ENCODE measurements at regions not wholly inside any gene's neighbourhood (a gene's known extent, or its start where the extent isn't known, plus 50 kb on each side); places are given as distances from the start of the nearest gene placed in this dataset.
A peak's percentile ranks its signal among the peaks of the same experiment; 100 is the strongest.

DNA sequence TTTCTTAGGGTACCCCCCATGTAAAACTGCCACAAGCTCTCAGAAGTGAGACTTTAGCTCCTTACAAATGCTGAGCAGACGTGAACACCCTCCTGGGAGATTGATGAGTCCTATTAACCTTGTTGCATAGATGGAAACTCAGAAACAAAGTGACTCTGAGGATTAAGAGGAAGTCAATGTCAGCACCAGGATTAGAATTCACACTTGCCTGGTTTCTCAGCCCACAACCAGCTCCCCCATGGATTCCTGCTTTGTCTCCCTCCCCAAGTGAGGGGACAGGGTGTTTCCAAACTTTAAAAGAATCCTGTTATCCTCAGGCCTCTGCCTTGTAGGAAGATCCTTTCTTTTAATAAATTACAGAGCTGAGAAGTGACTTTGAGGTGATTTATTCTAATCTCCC lies 324.4 kb downstream of the NDFIP2 start:
- Mint-ChIP-seq H3K4me3 (no peak overlapping the region), H3K36me3 (ENCODE audit: low read depth) (no peaks in the 10 kb centered on the region), H3K27me3 (ENCODE audit: low read depth) (peaks cover 8% of the 10 kb centered on the region), H3K9me3 (no peaks in the 10 kb centered on the region), H3K27ac (no peak overlapping the region), H3K4me1 (peaks cover 51% of the 10 kb centered on the region)
- TF ChIP-seq, protein P1, sequence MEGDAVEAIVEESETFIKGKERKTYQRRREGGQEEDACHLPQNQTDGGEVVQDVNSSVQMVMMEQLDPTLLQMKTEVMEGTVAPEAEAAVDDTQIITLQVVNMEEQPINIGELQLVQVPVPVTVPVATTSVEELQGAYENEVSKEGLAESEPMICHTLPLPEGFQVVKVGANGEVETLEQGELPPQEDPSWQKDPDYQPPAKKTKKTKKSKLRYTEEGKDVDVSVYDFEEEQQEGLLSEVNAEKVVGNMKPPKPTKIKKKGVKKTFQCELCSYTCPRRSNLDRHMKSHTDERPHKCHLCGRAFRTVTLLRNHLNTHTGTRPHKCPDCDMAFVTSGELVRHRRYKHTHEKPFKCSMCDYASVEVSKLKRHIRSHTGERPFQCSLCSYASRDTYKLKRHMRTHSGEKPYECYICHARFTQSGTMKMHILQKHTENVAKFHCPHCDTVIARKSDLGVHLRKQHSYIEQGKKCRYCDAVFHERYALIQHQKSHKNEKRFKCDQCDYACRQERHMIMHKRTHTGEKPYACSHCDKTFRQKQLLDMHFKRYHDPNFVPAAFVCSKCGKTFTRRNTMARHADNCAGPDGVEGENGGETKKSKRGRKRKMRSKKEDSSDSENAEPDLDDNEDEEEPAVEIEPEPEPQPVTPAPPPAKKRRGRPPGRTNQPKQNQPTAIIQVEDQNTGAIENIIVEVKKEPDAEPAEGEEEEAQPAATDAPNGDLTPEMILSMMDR (IDR thresholded peaks at IDR 0.05; ENCODE audit: unreplicated experiment in 3 of 3): no peak

DNA sequence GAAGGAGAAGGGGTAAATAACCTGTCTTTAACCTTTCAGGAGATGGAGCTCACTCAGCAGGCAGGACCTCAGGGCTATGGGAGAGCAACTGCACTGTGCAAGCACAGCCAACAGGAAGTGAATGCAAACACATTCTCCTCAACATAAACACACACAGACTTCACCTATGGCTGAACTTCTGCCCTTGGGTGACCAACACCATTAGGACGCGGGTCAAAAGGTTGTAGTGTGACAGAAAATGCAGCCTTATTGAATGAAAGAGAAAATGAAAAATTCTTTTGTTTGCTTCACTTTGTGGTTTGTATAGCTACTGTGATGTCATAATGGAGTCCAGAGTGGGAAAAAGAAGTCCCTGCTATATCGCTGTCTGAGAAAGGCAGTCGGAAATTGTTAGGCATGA lies 323.0 kb downstream of the NDFIP2 start:
- no peaks in the 10 kb centered on the region for H3K9me3 Mint-ChIP-seq
- H3K36me3 Mint-ChIP-seq (ENCODE audit: low read depth): no peaks in the 10 kb centered on the region
- peaks cover 57% of the 10 kb centered on the region for H3K4me1 Mint-ChIP-seq
- TF ChIP-seq, protein P1 (IDR thresholded peaks at IDR 0.05; ENCODE audit: unreplicated experiment in 3 of 3): no peak
- peaks cover 8% of the 10 kb centered on the region for H3K27me3 Mint-ChIP-seq (ENCODE audit: low read depth)
- no peak overlapping the region for H3K27ac Mint-ChIP-seq
- no peak overlapping the region for H3K4me3 Mint-ChIP-seq

DNA sequence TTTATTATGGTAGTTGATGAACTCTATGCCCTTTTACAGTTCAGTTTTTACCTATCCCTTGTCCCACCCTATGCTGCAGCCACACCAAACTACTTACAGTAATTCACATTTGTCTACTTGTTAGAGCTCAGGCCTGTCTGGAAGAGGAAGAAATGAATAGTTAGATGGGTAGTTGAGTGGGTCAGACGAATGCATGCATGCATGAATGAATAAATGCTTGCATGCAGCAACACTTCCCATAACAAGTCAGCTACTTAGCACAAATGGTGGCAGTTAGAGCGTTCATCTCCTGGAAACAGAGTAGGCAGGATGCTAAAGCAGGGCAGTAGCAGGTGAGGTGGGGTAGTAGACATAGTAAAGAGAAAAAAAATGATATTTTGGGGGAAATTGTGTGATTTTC lies 322.3 kb downstream of the NDFIP2 start:
- Mint-ChIP-seq H3K9me3 (no peaks in the 10 kb centered on the region), H3K27me3 (ENCODE audit: low read depth) (peaks cover 8% of the 10 kb centered on the region), H3K4me3 (no peak overlapping the region), H3K27ac (peak overlapping the region in 1 of 3 experiments; percentile 11), H3K4me1 (peaks cover 60% of the 10 kb centered on the region), H3K36me3 (ENCODE audit: low read depth) (no peaks in the 10 kb centered on the region)
- TF ChIP-seq, protein P1 (IDR thresholded peaks at IDR 0.05; ENCODE audit: unreplicated experiment in 3 of 3): no peak

DNA sequence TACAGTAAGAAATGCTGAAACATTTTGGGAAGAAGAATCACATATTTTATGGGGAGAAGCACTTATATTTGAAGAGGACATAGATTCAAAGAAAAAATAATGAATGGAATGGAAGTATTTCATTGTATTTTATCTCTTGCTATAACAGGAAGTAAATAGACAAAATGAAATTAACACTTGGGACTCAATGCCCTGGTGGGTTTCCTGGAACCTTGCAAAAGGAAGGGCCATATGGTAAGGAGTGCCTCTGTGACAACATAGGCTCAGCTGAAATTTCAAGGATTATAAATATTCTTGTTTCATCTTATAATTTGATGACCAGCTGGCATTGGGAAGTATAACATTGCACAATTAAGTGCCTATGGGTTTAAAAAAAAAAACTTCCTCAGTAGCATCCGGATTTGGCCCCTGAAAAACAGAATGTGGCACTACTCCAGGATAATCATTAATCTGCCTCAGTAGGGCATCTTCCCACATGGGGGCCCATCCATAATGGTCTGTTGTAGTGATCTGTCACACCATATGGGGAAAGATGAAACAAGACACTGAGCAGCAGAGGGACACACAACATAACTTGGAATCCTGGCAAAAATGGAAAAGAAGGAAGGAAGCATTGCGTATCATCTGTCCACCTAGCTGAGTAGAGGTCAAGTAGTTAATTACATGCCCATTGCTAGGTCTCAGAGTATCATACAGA lies 321.6 kb downstream of the NDFIP2 start:
- Mint-ChIP-seq H3K4me3 (no peak overlapping the region), H3K36me3 (ENCODE audit: low read depth) (no peaks in the 10 kb centered on the region), H3K27me3 (ENCODE audit: low read depth) (peaks cover 8% of the 10 kb centered on the region), H3K4me1 (peaks cover 60% of the 10 kb centered on the region), H3K27ac (peak overlapping the region in 1 of 3 experiments; percentile 11), H3K9me3 (no peaks in the 10 kb centered on the region)
- TF ChIP-seq, protein P1 (IDR thresholded peaks at IDR 0.05; ENCODE audit: unreplicated experiment in 3 of 3): no peak

DNA sequence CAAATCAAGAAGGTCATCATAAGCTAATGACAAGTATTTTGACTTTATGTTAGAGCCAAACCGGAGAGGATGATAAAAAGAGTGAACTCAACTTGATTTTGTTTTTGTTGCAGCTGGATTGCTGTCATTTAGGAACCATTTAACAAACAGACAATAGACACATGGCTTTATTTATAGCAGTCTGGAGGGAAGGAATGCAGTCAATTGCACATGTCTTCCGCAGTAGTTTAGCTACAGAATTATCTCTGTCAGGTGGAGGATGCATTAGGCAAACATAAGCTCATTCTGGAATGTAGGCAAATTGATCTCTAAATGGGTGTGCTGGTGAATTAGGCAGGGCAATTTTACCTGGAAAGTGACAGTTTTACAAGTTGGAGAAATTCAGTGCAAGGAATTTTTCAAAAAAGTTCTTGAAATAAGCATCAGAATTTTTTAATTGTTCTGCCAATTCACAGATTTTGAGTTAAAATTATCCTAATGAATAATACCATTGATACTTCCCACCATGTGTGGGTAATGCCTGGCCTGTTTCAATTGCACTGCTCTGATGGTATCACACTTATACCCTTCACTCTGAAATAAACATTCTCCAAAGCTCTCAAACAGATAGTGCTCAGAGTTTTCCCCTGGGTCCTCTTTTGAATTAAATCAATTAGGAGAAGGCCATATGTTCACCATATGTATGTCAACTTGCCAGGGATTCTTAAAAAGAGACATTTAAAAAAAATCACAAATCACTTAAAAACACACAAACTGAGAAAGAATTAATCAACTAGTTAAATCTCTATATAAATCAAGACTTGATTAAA lies 318.3 kb downstream of the NDFIP2 start:
- H3K4me3 Mint-ChIP-seq: no peak overlapping the region
- H3K36me3 Mint-ChIP-seq (ENCODE audit: low read depth): no peaks in the 10 kb centered on the region
- TF ChIP-seq, protein P1 (IDR thresholded peaks at IDR 0.05; ENCODE audit: unreplicated experiment in 3 of 3): no peak
- no peaks in the 10 kb centered on the region for H3K27me3 Mint-ChIP-seq (ENCODE audit: low read depth)
- no peaks in the 10 kb centered on the region for H3K9me3 Mint-ChIP-seq
- H3K27ac Mint-ChIP-seq: peak overlapping the region in 2 of 3 experiments; percentile 32 to 57
- H3K4me1 Mint-ChIP-seq: peaks cover 78% of the 10 kb centered on the region

All from nephron (organoid).